Right hindlimb (tissue), 1 donor: ENCODE measurements at regions not wholly inside any gene's neighbourhood (a gene's known extent, or its start where the extent isn't known, plus 50 kb on each side); places are given as distances from the start of the nearest gene placed in this dataset.

Experiments
- DNase-seq: peaks from one replicate; pipeline ENCODE4 v3.0.0-alpha.2; 2018

GRCh38 chr9:81244631-81245030 lies 444.7 kb downstream of the TLE1 start:
- no peak for DNase-seq

- DNase-seq = no peak
These were observed 446.5 kb downstream of the TLE1 start for GRCh38 chr9:81242866-81243265.

- DNase-seq = no peak
These were observed 450.0 kb downstream of the TLE1 start for GRCh38 chr9:81239388-81239787.

GRCh38 chr9:81237565-81238231 lies 451.6 kb downstream of the TLE1 start:
- no peak for DNase-seq

GRCh38 chr9:81234924-81235610 lies 454.3 kb downstream of the TLE1 start:
- no peak for DNase-seq

GRCh38 chr9:81231011-81231410 lies 458.3 kb downstream of the TLE1 start:
- DNase-seq = no peak

GRCh38 chr9:81227507-81228245 lies 461.7 kb downstream of the TLE1 start:
- no peak for DNase-seq

- DNase-seq = no peak
These were observed 463.8 kb downstream of the TLE1 start for GRCh38 chr9:81225596-81225995.

- DNase-seq = peak; percentile 51
These were observed 464.9 kb downstream of the TLE1 start for GRCh38 chr9:81224166-81225081.

GRCh38 chr9:81214975-81215374 lies 474.4 kb downstream of the TLE1 start:
- DNase-seq = no peak

GRCh38 chr9:81213456-81213855 lies 475.9 kb downstream of the TLE1 start:
- DNase-seq = no peak

- DNase-seq = no peak
These were observed 477.6 kb downstream of the TLE1 start for GRCh38 chr9:81211741-81212140.

- DNase-seq = no peak
These were observed 481.7 kb downstream of the TLE1 start for GRCh38 chr9:81207651-81208050.

- no peak for DNase-seq
These were observed 487.1 kb downstream of the TLE1 start for GRCh38 chr9:81202292-81202691.

- DNase-seq = no peak
These were observed 494.1 kb downstream of the TLE1 start for GRCh38 chr9:81195206-81195605.

GRCh38 chr9:81193362-81194339 lies 495.7 kb downstream of the TLE1 start:
- no peak for DNase-seq

GRCh38 chr9:81191222-81191621 lies 498.1 kb downstream of the TLE1 start:
- DNase-seq = no peak

- no peak for DNase-seq
These were observed 498.7 kb downstream of the TLE1 start for GRCh38 chr9:81190659-81191058.

GRCh38 chr9:81183761-81184160 lies 505.6 kb downstream of the TLE1 start:
- DNase-seq = no peak

- DNase-seq = no peak
These were observed 506.9 kb downstream of the TLE1 start for GRCh38 chr9:81182431-81182830.

GRCh38 chr9:81174023-81174422 lies 515.3 kb downstream of the TLE1 start:
- no peak for DNase-seq

GRCh38 chr9:81171689-81172088 lies 517.7 kb downstream of the TLE1 start:
- no peak for DNase-seq
